ENCODE measurements at regions not wholly inside any gene's neighbourhood (a gene's known extent, or its start where the extent isn't known, plus 50 kb on each side); places are given as distances from the start of the nearest gene placed in this dataset.

GRCh38 chr1:189623336-189623735 lies 854.3 kb downstream of the BRINP3 start:
- no peak for DNase-seq (ENCODE audit: low spot score)
- no peaks in the 10 kb centered on the region for H3K27me3 ChIP-seq (ENCODE audit: control insufficient read depth in 4 of 4, insufficient read depth in 4 of 4, low read length in 3 of 4)
- no peaks in the 10 kb centered on the region for H3K36me3 ChIP-seq (ENCODE audit: control insufficient read depth in 4 of 4, insufficient read depth in 3 of 4, low read depth in 1 of 4, low read length in 3 of 4)
- no peak overlapping the region for H3K27ac ChIP-seq (ENCODE audit: low read depth in 1 of 2, low read length in 2 of 2)
- no peak for TF ChIP-seq GABPA (IDR thresholded peaks at IDR 0.05 in 1 of 2, conservative IDR thresholded peaks at IDR 0.05 in 1 of 2)
- no peak for TF ChIP-seq ZBTB33 (IDR thresholded peaks at IDR 0.05)
- no peak for TF ChIP-seq ATF3 (IDR thresholded peaks at IDR 0.05)
- no peak for TF ChIP-seq JUND (IDR thresholded peaks at IDR 0.05)
- TF ChIP-seq CTCF (IDR thresholded peaks at IDR 0.05; ENCODE audit: low read depth, low read length, missing input control), result no peak
- TF ChIP-seq HNF4G (IDR thresholded peaks at IDR 0.05), result no peak
- no peak for TF ChIP-seq NR2F2 (IDR thresholded peaks at IDR 0.05)
- TF ChIP-seq MAX (IDR thresholded peaks at IDR 0.05), result no peak
- no peak for TF ChIP-seq REST (IDR thresholded peaks at IDR 0.05)
- TF ChIP-seq HNF4A (conservative IDR thresholded peaks at IDR 0.05), result no peak
- no peak for TF ChIP-seq FOXA1 (IDR thresholded peaks at IDR 0.05)
- no peak for TF ChIP-seq RAD21 (IDR thresholded peaks at IDR 0.05)
- no peak for TF ChIP-seq SP1 (IDR thresholded peaks at IDR 0.05)
- no peaks in the 10 kb centered on the region for H3K4me1 ChIP-seq (ENCODE audit: control insufficient read depth in 4 of 4, insufficient read depth in 4 of 4, low read length in 3 of 4)
- H3K4me3 ChIP-seq (ENCODE audit: low read depth in 1 of 3, low read length in 3 of 3), result no peak overlapping the region
- H3K9ac ChIP-seq (ENCODE audit: low read depth in 1 of 2, low read length in 2 of 2), result no peak overlapping the region
- H3K9me3 ChIP-seq (ENCODE audit: control insufficient read depth in 4 of 4, low read length in 3 of 4), result no peaks in the 10 kb centered on the region
- WGBS, result 88% methylated on average over 2 of the region's 2 CpGs

GRCh38 chr1:189627427-189627826 lies 850.2 kb downstream of the BRINP3 start:
- Histone ChIP-seq H3K4me1 (ENCODE audit: control insufficient read depth in 4 of 4, insufficient read depth in 4 of 4, low read length in 3 of 4) (no peaks in the 10 kb centered on the region), H3K9me3 (ENCODE audit: control insufficient read depth in 4 of 4, low read length in 3 of 4) (no peaks in the 10 kb centered on the region), H3K36me3 (ENCODE audit: control insufficient read depth in 4 of 4, insufficient read depth in 3 of 4, low read depth in 1 of 4, low read length in 3 of 4) (no peaks in the 10 kb centered on the region), H3K27ac (ENCODE audit: low read depth in 1 of 2, low read length in 2 of 2) (no peak overlapping the region), H3K27me3 (ENCODE audit: control insufficient read depth in 4 of 4, insufficient read depth in 4 of 4, low read length in 3 of 4) (no peaks in the 10 kb centered on the region), H3K9ac (ENCODE audit: low read depth in 1 of 2, low read length in 2 of 2) (no peak overlapping the region), H3K4me3 (ENCODE audit: low read depth in 1 of 3, low read length in 3 of 3) (no peak overlapping the region)
- TF ChIP-seq ATF3 (IDR thresholded peaks at IDR 0.05) (no peak), YY1 (IDR thresholded peaks at IDR 0.05) (no peak), CTCF (IDR thresholded peaks at IDR 0.05; ENCODE audit: low read depth, low read length, missing input control) (no peak), SP1 (IDR thresholded peaks at IDR 0.05) (no peak)
- WGBS, result 47% methylated on average over 2 of the region's 2 CpGs
- no peak for DNase-seq (ENCODE audit: low spot score)

Data from liver (tissue), 8 donors.